Panc1 (cell line): ENCODE measurements at regions not wholly inside any gene's neighbourhood (a gene's known extent, or its start where the extent isn't known, plus 50 kb on each side); places are given as distances from the start of the nearest gene placed in this dataset.

Source experiments
- ATAC-seq: fragments of 200-7000 bp; cut with Tn5 transposase; 2 replicates; pipeline ENCODE4 v1.9.1; 2020; ENCODE audit warnings: mild to moderate bottlenecking, moderate library complexity
- BruUV-seq: library from RNA; stranded (reverse); fragments of 400-500 nt; replicated peaks from 2 replicates; lab custom pipeline; 2021; lab: Mats Ljungman, UMichigan
- CTCF ChIA-PET: fragments of 300-600 bp; sonication (Branson Sonifier 250); formaldehyde crosslinking; loops from one replicate; lab custom pipeline; 2022; ENCODE audit warnings: antibody characterized with exemption; lab: Charles Lee
- POLR2A ChIA-PET: fragments of 300-600 bp; sonication (Branson Sonifier 250); formaldehyde crosslinking; loops from one replicate; lab custom pipeline; 2022; ENCODE audit warnings: antibody characterized with exemption; lab: Charles Lee
- DNase-seq: peaks from one replicate; pipeline ENCODE4 v3.0.0-alpha.2; 2010; ENCODE audit warnings: low read depth, low spot score
- H3K27ac ChIP-seq: 2 replicates; pipeline ENCODE4 v1.5.1; 2011; ENCODE audit warnings: mild to moderate bottlenecking, low read length, inconsistent platforms
- H3K27me3 ChIP-seq: fragments of 200-500 bp; sonication (Bioruptor generic); 2 replicates; pipeline ENCODE4 v1.6.0; 2014; ENCODE audit warnings: low read length, inconsistent platforms; ENCODE audit not compliant: control insufficient read depth, insufficient read depth
- H3K36me3 ChIP-seq: fragments of 200-500 bp; sonication (Bioruptor generic); 2 replicates; pipeline ENCODE4 v1.5.1; 2014; ENCODE audit warnings: inconsistent platforms, mild to moderate bottlenecking, low read length, moderate library complexity; ENCODE audit not compliant: control insufficient read depth, insufficient read depth
- H3K4me1 ChIP-seq: 2 replicates; pipeline ENCODE4 v1.5.1; 2011; ENCODE audit warnings: inconsistent platforms, mild to moderate bottlenecking, low read length, moderate library complexity; ENCODE audit not compliant: control insufficient read depth, insufficient read depth
- H3K4me3 ChIP-seq, 2 experiments: 2 replicates each; pipeline ENCODE4 v1.5.1; 2011 to 2012; ENCODE audit warnings: low read depth in 2 of 2, low read length in 2 of 2, mild to moderate bottlenecking in 2 of 2, inconsistent platforms in 1 of 2, moderate library complexity in 1 of 2
- H3K9me3 ChIP-seq: fragments of 200-500 bp; sonication (Bioruptor generic); 2 replicates; pipeline ENCODE4 v1.5.1; 2014; ENCODE audit warnings: low read depth, mild to moderate bottlenecking, inconsistent platforms, low read length, moderate library complexity; ENCODE audit not compliant: control insufficient read depth, insufficient read depth
- CTCF ChIP-seq: fragments of 450-650 bp; IDR thresholded peaks from 2 replicates; pipeline ENCODE4 v1.5.1; 2017; ENCODE audit warnings: mild to moderate bottlenecking
- POLR2AphosphoS5 ChIP-seq: IDR thresholded peaks from 2 replicates; pipeline ENCODE4 v1.6.1; 2012; ENCODE audit warnings: mild to moderate bottlenecking, low read depth, low read length, moderate library complexity
- REST ChIP-seq, 2 experiments: IDR thresholded peaks; 2 replicates each; pipeline ENCODE4 v1.6.1; 2011 to 2012; ENCODE audit warnings: low read depth in 2 of 2, control low read depth in 1 of 2, low read length in 1 of 2, mild to moderate bottlenecking in 1 of 2, moderate library complexity in 1 of 2; ENCODE audit not compliant: insufficient read depth in 1 of 2
- SIN3A ChIP-seq: IDR thresholded peaks from 2 replicates; pipeline ENCODE4 v1.6.1; 2012; ENCODE audit warnings: low read depth, mild to moderate bottlenecking, low read length, moderate library complexity, borderline replicate concordance; ENCODE audit not compliant: insufficient read depth
- TCF7L2 ChIP-seq: IDR thresholded peaks from 2 replicates; pipeline ENCODE4 v1.6.1; 2011; ENCODE audit warnings: mild to moderate bottlenecking, low read depth, low read length, inconsistent platforms
- in situ Hi-C: cut with HindIII; loops from 2 replicates; pipeline ENCODE4 v1.10.0; 2016; ENCODE audit warnings: low sequenced_read_pairs, low pct_unique_long_range_greater_than_20kb
- intact Hi-C: fragments of 100-400 bp; cut with micrococcal nuclease; formaldehyde crosslinking; loops from one replicate; pipeline ENCODE4 v1.10.0; 2022; ENCODE audit not compliant: unreplicated experiment

GRCh38 chr2:7765236-7765635 is 848.0 kb downstream of the RNF144A start:
- Histone ChIP-seq H3K4me3 (no peak overlapping the region), H3K4me1 (no peaks in the 10 kb centered on the region), H3K27ac (no peak overlapping the region), H3K9me3 (peaks cover 3% of the 10 kb centered on the region; the same call in 1 of the 2 replicates), H3K36me3 (no peaks in the 10 kb centered on the region), H3K27me3 (no peaks in the 10 kb centered on the region)
- ATAC-seq, result no peak
- CTCF ChIA-PET, result no interaction called here
- in situ Hi-C loops (no loop called here), intact Hi-C loops (no loop called here)
- BruUV-seq, result no TSS peak
- POLR2A ChIA-PET, result no interaction called here
- no peak for DNase-seq
- TF ChIP-seq CTCF, result no peak
- TF ChIP-seq TCF7L2, result no peak
- no peak for TF ChIP-seq SIN3A
- no peak for TF ChIP-seq REST (IDR thresholded peaks at IDR 0.05; ENCODE audit: insufficient read depth in 1 of 2, low read depth in 2 of 2, low read length in 1 of 2)
- TF ChIP-seq POLR2AphosphoS5, result no peak

GRCh38 chr2:7766088-7766722 is 849.0 kb downstream of the RNF144A start:
- H3K27ac ChIP-seq, result no peak overlapping the region
- no peak overlapping the region for H3K4me3 ChIP-seq
- H3K9me3 ChIP-seq, result peaks cover 3% of the 10 kb centered on the region; the same call in 1 of the 2 replicates
- CTCF ChIA-PET, result no interaction called here
- H3K36me3 ChIP-seq, result no peaks in the 10 kb centered on the region
- BruUV-seq, result no TSS peak
- H3K27me3 ChIP-seq, result no peaks in the 10 kb centered on the region
- DNase-seq, result no peak
- TF ChIP-seq SIN3A (no peak), TCF7L2 (no peak)
- ATAC-seq, result no peak
- POLR2A ChIA-PET, result interaction anchor here (0.6 kb wide), 1 partner anchor 925 kb away, joined by 3 read pairs; no protein-coding TSS in a partner anchor
- no peaks in the 10 kb centered on the region for H3K4me1 ChIP-seq
- in situ Hi-C loops, result no loop called here
- intact Hi-C loops, result no loop called here

GRCh38 chr2:7766978-7767565 is 849.9 kb downstream of the RNF144A start:
- intact Hi-C loops (no loop called here), in situ Hi-C loops (no loop called here)
- no peak for TF ChIP-seq POLR2AphosphoS5
- no peak for TF ChIP-seq CTCF
- TF ChIP-seq SIN3A, result no peak
- no peak for TF ChIP-seq TCF7L2
- no peak for TF ChIP-seq REST (IDR thresholded peaks at IDR 0.05; ENCODE audit: insufficient read depth in 1 of 2, low read depth in 2 of 2, low read length in 1 of 2)
- no peak for DNase-seq
- no peaks in the 10 kb centered on the region for H3K36me3 ChIP-seq
- H3K4me1 ChIP-seq, result no peaks in the 10 kb centered on the region
- no TSS peak for BruUV-seq
- no peaks in the 10 kb centered on the region for H3K27me3 ChIP-seq
- H3K9me3 ChIP-seq, result peaks cover 2% of the 10 kb centered on the region; the same call in 1 of the 2 replicates
- CTCF ChIA-PET, result no interaction called here
- no peak overlapping the region for H3K27ac ChIP-seq
- no peak overlapping the region for H3K4me3 ChIP-seq
- POLR2A ChIA-PET, result no interaction called here
- ATAC-seq, result no peak; the same call in 1 of the 2 replicates
